ENCODE measurements at regions not wholly inside any gene's neighbourhood (a gene's known extent, or its start where the extent isn't known, plus 50 kb on each side); places are given as distances from the start of the nearest gene placed in this dataset.

DNA sequence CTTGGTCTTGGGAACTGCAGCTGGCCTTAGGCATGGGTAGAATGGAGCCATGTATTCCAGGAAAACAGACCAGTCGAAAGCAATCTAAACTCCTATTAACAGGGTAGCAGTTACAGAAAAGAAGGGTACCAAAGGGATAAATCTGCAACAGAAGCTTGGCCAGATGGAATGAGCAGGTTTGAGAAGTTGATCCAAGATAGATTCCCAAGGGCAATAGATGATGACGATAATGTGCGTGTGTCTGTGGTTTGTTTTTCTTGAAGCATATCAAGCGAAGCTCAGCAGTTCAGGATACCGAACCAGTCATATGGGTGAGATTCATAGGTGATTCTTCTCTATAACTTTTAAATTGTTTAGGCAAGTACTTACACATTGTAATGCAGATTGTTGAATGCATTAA lies 203.8 kb upstream of the SEMA6D start:
- H2AFZ ChIP-seq (replicated peaks; ENCODE audit: low read length, poor library complexity) = no peak overlapping the region
- no peak overlapping the region for H3K27ac ChIP-seq (ENCODE audit: insufficient read depth, low read length)
- peak overlapping the region; percentile 53; the same call in 1 of the 2 replicates for H3K14ac ChIP-seq (replicated peaks; ENCODE audit: low read depth, low read length)
- H3K36me3 ChIP-seq (ENCODE audit: control insufficient read depth, insufficient read depth, low read length) = no peaks in the 10 kb centered on the region
- H4K8ac ChIP-seq (ENCODE audit: low read depth in 2 of 2, low read length in 2 of 2) = no peak overlapping the region; a peak in 1 of 4 replicates
- H4K20me1 ChIP-seq (ENCODE audit: insufficient read depth, low read length) = no peaks in the 10 kb centered on the region
- peak overlapping the region; percentile 67; the same call in 1 of the 2 replicates for H2BK20ac ChIP-seq (ENCODE audit: low read depth, low read length)
- CTCF ChIA-PET = no interaction called here
- DNase-seq = no peak
- H2BK5ac ChIP-seq (ENCODE audit: low read depth, low read length, poor library complexity, severe bottlenecking) = no peak overlapping the region
- no peak overlapping the region for H2AK5ac ChIP-seq (ENCODE audit: low read depth, low read length)
- no TSS peak for BruUV-seq (replicated peaks)
- no peak overlapping the region for H4K5ac ChIP-seq (ENCODE audit: low read depth, low read length)
- dilution Hi-C loops (cut with HindIII; ENCODE audit: low sequenced_read_pairs, unreplicated experiment) = no loop called here
- H3K9me1 ChIP-seq (ENCODE audit: insufficient read depth, low read length) = 0 out of 2 replicates have a peak, but pooled peaks cover 5% of the 10 kb centered on the region
- H3K9ac ChIP-seq (ENCODE audit: low read depth, low read length) = no peak overlapping the region
- intact Hi-C loops (cut with micrococcal nuclease) = no loop called here
- peak overlapping the region; percentile 57; the same call in 1 of the 3 replicates for H2BK15ac ChIP-seq (ENCODE audit: low read depth, low read length)
- H3K4ac ChIP-seq (ENCODE audit: low read depth, low read length) = no peak overlapping the region
- H3K4me1 ChIP-seq (ENCODE audit: control insufficient read depth, insufficient read depth, low read length) = peaks cover 10% of the 10 kb centered on the region; the same call in 1 of the 2 replicates
- no peak for ATAC-seq (ENCODE audit: low read depth)
- no peak overlapping the region for H2AK9ac ChIP-seq (replicated peaks; ENCODE audit: low read depth, low read length, poor library complexity)
- POLR2A ChIA-PET (ENCODE audit: unreplicated experiment) = no interaction called here
- no peak overlapping the region for H3K56ac ChIP-seq (ENCODE audit: extremely low read depth, insufficient read depth, low read length)
- H3K27me3 ChIP-seq (ENCODE audit: control insufficient read depth, insufficient read depth, low read length) = no peaks in the 10 kb centered on the region
- in situ Hi-C loops (cut with MboI; ENCODE audit: low sequenced_read_pairs) = no loop called here
- 100% methylated on average over 1 of the region's 5 CpGs; no CpG with 5 or more reads in 1 of the 2 experiments for WGBS, 2 experiments (ENCODE audit: extremely low coverage in 2 of 2, insufficient read length in 1 of 2)
- H3K4me3 ChIP-seq (ENCODE audit: insufficient read depth, low read depth, low read length) = no peak overlapping the region
- H3K23ac ChIP-seq (ENCODE audit: low read depth, low read length) = no peak overlapping the region
- peak overlapping the region; percentile 78 for H2BK120ac ChIP-seq (ENCODE audit: low read depth, low read length)
- no peak overlapping the region for H3K18ac ChIP-seq (ENCODE audit: low read depth, low read length)
- TF ChIP-seq, protein P1, sequence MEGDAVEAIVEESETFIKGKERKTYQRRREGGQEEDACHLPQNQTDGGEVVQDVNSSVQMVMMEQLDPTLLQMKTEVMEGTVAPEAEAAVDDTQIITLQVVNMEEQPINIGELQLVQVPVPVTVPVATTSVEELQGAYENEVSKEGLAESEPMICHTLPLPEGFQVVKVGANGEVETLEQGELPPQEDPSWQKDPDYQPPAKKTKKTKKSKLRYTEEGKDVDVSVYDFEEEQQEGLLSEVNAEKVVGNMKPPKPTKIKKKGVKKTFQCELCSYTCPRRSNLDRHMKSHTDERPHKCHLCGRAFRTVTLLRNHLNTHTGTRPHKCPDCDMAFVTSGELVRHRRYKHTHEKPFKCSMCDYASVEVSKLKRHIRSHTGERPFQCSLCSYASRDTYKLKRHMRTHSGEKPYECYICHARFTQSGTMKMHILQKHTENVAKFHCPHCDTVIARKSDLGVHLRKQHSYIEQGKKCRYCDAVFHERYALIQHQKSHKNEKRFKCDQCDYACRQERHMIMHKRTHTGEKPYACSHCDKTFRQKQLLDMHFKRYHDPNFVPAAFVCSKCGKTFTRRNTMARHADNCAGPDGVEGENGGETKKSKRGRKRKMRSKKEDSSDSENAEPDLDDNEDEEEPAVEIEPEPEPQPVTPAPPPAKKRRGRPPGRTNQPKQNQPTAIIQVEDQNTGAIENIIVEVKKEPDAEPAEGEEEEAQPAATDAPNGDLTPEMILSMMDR (conservative IDR thresholded peaks at IDR 0.05; ENCODE audit: low read depth, low read length) = no peak
- TF ChIP-seq RAD21 (IDR thresholded peaks at IDR 0.05; ENCODE audit: low read length) (no peak), ELK1 (IDR thresholded peaks at IDR 0.05; ENCODE audit: borderline replicate concordance, low read depth, low read length) (no peak), CHD1 (IDR thresholded peaks at IDR 0.05; ENCODE audit: low read depth, low read length) (no peak), NFE2L2 (IDR thresholded peaks at IDR 0.05; ENCODE audit: low read depth, low read length) (no peak), FOS (IDR thresholded peaks at IDR 0.05; ENCODE audit: low read depth, low read length) (no peak), POLR2A (IDR thresholded peaks at IDR 0.05; ENCODE audit: low read depth, low read length) (no peak), SMC3 (IDR thresholded peaks at IDR 0.05; ENCODE audit: low read depth, low read length) (no peak), MAZ (IDR thresholded peaks at IDR 0.05; ENCODE audit: borderline replicate concordance, low read depth, low read length) (no peak), MXI1 (IDR thresholded peaks at IDR 0.05; ENCODE audit: borderline replicate concordance, low read depth, low read length) (no peak)
- H4K91ac ChIP-seq (ENCODE audit: insufficient read depth, low read depth, low read length) = no peak overlapping the region
- no peak overlapping the region for H3K4me2 ChIP-seq (ENCODE audit: low read depth, low read length)
- no peaks in the 10 kb centered on the region for H3K9me3 ChIP-seq (ENCODE audit: control insufficient read depth, insufficient read depth, low read length)
- H3K79me1 ChIP-seq (ENCODE audit: low read depth in 1 of 2, low read length in 2 of 2) = no peaks in the 10 kb centered on the region

All from IMR-90 (cell line).